ENCODE measurements at regions not wholly inside any gene's neighbourhood (a gene's known extent, or its start where the extent isn't known, plus 50 kb on each side); places are given as distances from the start of the nearest gene placed in this dataset.

DNA sequence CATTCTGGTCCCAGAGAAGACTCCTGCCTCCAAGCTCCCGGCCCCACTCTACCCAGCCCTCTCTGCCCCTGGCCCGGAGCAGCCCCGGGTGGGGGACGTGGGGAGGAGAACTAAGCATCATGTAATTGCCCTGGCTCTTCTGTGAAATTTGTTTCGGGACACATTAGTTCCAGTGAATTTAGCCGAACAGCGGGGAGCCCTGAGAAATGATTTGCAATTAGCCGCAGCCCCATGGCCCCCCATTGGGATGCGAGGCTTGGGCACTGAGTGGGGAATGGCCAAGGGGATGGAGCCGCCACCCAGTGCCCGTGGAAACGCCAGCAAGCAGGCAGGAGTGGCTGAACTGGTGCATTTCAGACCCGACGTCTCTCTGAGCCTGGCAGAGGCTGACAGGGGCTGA is 173.9 kb upstream of the LHX5 start:
- no peak for TF ChIP-seq POLR2AphosphoS5 (IDR thresholded peaks at IDR 0.05)
- no peak for TF ChIP-seq CTCF (IDR thresholded peaks at IDR 0.05)
- TF ChIP-seq POLR2A (IDR thresholded peaks at IDR 0.05): no peak

All from sigmoid colon (tissue), 4 donors.